Fibroblast of mammary gland (primary cell): ENCODE measurements at regions not wholly inside any gene's neighbourhood (a gene's known extent, or its start where the extent isn't known, plus 50 kb on each side); places are given as distances from the start of the nearest gene placed in this dataset.
"Not testable (repeated sequence)": the region's sequence is repeated elsewhere in the genome, so short reads cannot be mapped to it uniquely, and the experiment has no call there.

Source experiments
- DNase-seq: peaks from one replicate; pipeline ENCODE4 v3.0.0-alpha.2; 2010; ENCODE audit warnings: low read depth
- H3K4me3 ChIP-seq: 2 replicates; pipeline ENCODE4 v1.5.1; 2011; ENCODE audit warnings: low read depth, mild to moderate bottlenecking, low read length, moderate library complexity; ENCODE audit not compliant: control insufficient read depth
- TF ChIP-seq, protein P1 (sequence below): conservative IDR thresholded peaks from 2 replicates; pipeline ENCODE4 v1.5.1; 2011; ENCODE audit warnings: low read depth, low read length, inconsistent platforms; ENCODE audit not compliant: control insufficient read depth, insufficient read depth

DNA sequence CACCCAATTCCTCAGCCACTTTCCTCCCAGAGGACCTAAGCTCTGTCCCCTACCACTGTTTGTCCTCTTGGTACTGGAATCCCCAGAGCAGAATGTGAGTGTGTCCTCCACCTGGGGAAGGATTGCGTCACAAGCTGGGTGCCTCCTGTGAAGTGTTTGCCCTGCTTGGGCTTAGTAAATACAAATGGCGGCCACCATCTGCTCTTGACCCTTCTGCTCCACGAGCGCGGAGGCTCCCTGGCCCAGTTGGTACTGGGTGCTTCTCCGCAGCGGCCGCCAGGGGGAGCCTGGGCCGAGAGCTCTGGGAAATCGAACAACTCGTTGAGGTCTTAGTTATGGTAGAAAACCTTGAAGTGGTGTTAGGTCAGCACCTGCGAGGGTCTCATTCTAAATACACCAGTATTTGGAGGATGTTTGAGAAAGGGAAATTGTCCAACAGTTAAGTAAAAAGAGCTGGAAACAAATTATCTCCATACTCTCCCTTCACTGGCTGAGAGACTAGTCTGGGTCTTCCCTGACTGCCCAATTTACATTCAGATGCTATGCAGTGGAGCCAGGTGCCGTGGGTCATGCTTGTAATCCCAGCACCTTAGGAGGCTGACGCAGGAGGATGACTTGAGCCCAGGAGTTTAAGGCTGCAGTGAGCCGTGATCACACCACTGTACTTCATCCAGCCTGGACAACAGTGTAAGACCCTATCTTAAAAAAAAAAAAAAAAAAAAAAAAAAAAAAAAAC lies 74.6 kb upstream of the TEAD1 start:
- peak; percentile 29 for DNase-seq
- TF ChIP-seq, protein P1, sequence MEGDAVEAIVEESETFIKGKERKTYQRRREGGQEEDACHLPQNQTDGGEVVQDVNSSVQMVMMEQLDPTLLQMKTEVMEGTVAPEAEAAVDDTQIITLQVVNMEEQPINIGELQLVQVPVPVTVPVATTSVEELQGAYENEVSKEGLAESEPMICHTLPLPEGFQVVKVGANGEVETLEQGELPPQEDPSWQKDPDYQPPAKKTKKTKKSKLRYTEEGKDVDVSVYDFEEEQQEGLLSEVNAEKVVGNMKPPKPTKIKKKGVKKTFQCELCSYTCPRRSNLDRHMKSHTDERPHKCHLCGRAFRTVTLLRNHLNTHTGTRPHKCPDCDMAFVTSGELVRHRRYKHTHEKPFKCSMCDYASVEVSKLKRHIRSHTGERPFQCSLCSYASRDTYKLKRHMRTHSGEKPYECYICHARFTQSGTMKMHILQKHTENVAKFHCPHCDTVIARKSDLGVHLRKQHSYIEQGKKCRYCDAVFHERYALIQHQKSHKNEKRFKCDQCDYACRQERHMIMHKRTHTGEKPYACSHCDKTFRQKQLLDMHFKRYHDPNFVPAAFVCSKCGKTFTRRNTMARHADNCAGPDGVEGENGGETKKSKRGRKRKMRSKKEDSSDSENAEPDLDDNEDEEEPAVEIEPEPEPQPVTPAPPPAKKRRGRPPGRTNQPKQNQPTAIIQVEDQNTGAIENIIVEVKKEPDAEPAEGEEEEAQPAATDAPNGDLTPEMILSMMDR = peak; percentile 59
- no peak overlapping the region for H3K4me3 ChIP-seq

DNA sequence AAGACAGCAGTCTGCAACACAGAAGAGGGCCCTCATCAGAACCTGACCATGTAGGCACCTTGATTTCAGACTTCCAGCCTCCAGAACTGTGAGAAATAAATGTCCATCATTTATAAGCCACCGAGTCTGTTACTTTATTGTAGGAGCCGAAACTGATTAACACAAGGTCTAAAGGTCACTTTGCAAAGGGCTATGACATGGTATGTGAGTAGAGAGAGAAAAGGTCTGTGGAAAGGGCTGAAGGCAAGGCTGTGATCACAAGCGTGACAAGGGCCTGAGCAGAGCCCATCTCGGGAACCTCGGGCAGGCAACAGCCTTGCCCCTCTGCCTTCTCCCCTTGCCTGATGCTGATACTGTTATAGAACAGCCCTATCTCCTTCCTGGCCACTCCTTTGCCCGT lies 73.4 kb upstream of the TEAD1 start:
- TF ChIP-seq, protein P1 = no peak
- H3K4me3 ChIP-seq = no peak overlapping the region
- DNase-seq = no peak

DNA sequence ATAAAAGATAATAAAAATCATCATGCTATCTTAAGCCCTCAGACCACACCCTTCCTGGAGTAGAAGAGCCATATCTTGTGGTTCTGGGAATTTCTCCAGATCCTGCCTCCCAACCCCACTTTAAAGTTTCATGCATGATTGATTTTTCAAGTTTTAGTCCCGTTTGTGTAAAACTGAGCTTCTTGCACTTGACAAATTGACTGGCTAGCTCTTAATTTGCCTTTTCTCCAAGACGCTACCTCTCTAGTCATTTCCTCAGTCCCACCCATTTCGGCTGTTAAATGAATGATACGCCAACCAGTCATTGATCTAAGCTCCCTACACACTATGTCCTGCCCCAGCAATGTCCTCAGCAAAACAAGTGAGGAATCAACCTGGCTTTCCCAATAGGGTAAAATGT lies 71.8 kb upstream of the TEAD1 start:
- H3K4me3 ChIP-seq = no peak overlapping the region
- DNase-seq = peak; percentile 62
- TF ChIP-seq, protein P1 = no peak

DNA sequence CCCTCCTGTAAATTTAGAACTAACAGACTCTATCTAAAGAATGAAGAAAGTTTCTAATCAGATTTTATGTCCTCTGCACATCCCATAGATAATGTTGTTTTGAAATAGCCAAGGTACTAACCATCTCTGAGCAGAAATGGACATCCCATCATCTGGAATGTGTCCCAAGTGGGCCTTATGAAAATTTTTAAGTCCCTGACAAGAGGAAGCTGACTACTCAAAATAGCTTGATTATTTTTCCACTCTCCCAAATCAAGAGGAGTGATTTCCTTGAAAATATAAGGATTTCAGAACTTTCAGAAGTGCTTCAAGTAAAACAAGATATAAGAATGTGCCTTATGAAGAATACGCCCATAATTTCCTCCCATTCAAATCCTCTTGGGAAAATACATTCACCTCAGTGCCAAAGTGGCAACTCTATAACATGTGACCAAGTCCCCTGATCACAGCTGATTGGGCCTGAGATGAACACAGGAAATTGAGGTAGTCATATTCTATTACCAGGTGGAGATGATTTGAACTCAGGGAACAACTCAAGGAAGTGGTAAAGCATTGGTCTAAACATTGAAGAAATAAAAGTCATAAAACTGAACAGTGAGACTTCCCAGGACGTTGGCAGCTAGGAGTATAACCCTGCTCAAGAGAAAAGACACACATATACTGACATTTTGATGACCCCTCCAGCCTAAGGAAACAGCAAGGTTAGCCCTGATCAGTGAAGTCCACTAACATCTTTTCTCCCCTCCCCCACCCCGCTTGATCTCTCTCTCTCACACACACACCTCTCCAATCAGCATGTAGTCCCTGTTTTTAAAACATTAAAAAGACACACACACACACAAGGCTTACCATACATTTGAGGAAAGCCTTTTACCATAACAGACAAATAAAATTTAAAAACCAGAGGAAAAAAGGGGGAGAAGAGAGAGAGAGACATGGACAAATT lies 70.8 kb upstream of the TEAD1 start:
- TF ChIP-seq, protein P1 = no peak
- no peak for DNase-seq
- H3K4me3 ChIP-seq = no peak overlapping the region

DNA sequence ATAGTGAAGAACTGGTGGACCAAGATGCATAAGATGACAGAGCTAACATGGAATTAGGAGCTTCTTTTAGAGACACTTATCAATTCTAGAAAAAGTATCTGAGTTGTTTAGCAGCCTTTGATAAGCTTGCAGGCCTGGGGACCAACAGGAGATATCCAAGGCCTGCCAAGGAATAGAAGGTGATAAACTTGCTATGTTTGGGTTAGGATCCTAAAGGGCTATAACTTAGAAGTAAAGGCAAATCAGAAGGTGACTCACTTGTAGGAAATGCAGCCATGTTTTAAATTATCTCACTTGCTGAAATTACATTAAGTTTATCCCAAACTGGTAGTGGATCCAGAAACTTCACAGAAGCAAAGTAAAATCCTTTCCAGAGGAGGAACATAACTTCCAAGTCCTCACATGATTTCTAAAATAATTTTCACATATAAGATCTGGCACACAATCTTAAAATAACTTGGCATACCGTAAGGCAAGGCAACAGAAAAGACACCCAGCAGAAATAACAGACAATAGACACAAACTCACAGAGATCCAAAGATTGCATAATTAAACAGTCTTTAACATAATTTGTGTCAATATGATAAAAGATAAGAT lies 69.6 kb upstream of the TEAD1 start:
- TF ChIP-seq, protein P1 = no peak
- H3K4me3 ChIP-seq = no peak overlapping the region
- peak; percentile 19 for DNase-seq

DNA sequence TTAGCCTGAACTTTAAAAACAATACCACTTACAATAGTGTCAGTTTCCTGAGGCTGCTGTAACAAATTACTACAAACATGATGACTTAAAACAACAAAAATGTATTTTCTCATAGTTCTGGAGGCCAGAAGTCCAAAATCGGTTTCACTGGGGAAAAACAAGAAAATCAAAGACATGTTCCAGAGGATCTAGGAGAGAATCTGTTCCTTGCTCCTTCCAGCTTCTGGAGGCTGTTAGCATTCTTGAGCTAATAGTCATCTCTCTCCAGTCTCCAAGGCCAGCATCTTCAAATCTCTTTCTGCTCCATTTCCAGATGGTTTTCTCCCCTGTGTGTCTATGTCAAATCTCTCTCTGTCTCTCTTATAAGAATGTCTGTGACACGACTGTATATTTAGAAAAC lies 67.6 kb upstream of the TEAD1 start:
- TF ChIP-seq, protein P1 = no peak
- DNase-seq = peak; percentile 93
- no peak overlapping the region for H3K4me3 ChIP-seq

DNA sequence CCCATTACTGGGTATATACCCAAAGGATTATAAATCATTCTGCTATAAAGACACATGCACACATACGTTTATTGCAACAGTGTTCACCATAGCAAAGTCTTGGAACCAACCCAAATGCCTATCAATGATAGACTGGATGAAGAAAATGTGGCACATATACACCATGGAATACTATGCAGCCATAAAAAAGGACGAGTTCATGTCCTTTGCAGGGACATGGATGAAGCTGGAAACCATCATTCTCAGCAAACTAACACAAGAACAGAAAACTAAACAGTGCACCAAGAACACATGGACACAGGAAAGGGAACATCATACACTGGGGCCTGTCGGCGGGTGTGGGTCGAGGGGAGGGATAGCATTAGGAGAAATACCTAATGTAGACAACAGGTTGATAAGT lies 65.5 kb upstream of the TEAD1 start:
- not testable (repeated sequence) for DNase-seq, H3K4me3 ChIP-seq
